K562 (cell line): ENCODE measurements at regions not wholly inside any gene's neighbourhood (a gene's known extent, or its start where the extent isn't known, plus 50 kb on each side); places are given as distances from the start of the nearest gene placed in this dataset.

Experiments used
- ATAC-seq: fragments of 200-7000 bp; cut with Tn5 transposase; 3 replicates; pipeline ENCODE4 v1.9.1; 2020; ENCODE audit warnings: moderate library complexity
- BruUV-seq: library from RNA; stranded (reverse); fragments of 400-500 nt; replicated peaks from 2 replicates; lab custom pipeline; 2021; lab: Mats Ljungman, UMichigan
- CTCF ChIA-PET: fragments of 300-600 bp; formaldehyde crosslinking; extraction: SDS; loops from one replicate; lab custom pipeline; 2021; ENCODE audit warnings: low intra/inter-chr PET ratio; lab: Yijun Ruan, JAX
- POLR2A ChIA-PET: fragments of 300-600, 350-650 bp; sonication (Branson Sonifier 250); formaldehyde crosslinking; extraction: SDS; loops from one replicate; lab custom pipeline; 2021; ENCODE audit warnings: antibody characterized with exemption, inconsistent platforms; lab: Yijun Ruan, JAX
- DNase-seq, 4 experiments: peaks; one replicate each; pipeline versions ENCODE4 v3.0.0 to v3.0.0-alpha.2; 2011 to 2018; ENCODE audit warnings: low spot score in 3 of 4, mixed read lengths in 3 of 4; ENCODE audit errors: extremely low read depth in 1 of 4
- FAIRE-seq: peaks from 2 replicates; lab custom pipeline; 2011; peaks lifted over from hg19 to GRCh38; lab: Jason Lieb, UNC
- H2AFZ ChIP-seq: 2 replicates; pipeline ENCODE4 v1.6.0; 2011; ENCODE audit warnings: low read depth, low read length, control low read depth, inconsistent platforms
- H3K27ac ChIP-seq: fragments of 200-600 bp; 3 replicates; pipeline ENCODE4 v1.8.0; 2011; ENCODE audit warnings: low read depth, mild to moderate bottlenecking, control low read depth, inconsistent platforms, low read length, moderate library complexity, mixed read lengths; ENCODE audit errors: extremely low read depth
- H3K27me3 ChIP-seq, 2 experiments: fragments of 300-600 bp in 1 of 2; 2 replicates in 1 of 2; 3 replicates in 1 of 2; pipeline versions ENCODE4 v1.6.0 to v1.8.0; 2011; ENCODE audit warnings: inconsistent platforms in 2 of 2, low read length in 2 of 2, mild to moderate bottlenecking in 1 of 2, mixed read lengths in 1 of 2, moderate library complexity in 1 of 2; ENCODE audit not compliant: control insufficient read depth in 2 of 2, insufficient read depth in 2 of 2
- H3K36me3 ChIP-seq: fragments of 300-600 bp; 3 replicates; pipeline ENCODE4 v1.8.0; 2011; ENCODE audit warnings: mild to moderate bottlenecking, low read length, inconsistent platforms; ENCODE audit not compliant: control insufficient read depth, insufficient read depth
- H3K4me1 ChIP-seq, 2 experiments: fragments of 200-600 bp in 1 of 2; replicated peaks in 1 of 2; 2 replicates in 1 of 2; 3 replicates in 1 of 2; pipeline versions ENCODE4 v1.5.1 to v1.8.0; 2011; ENCODE audit warnings: inconsistent platforms in 2 of 2, low read length in 2 of 2, mild to moderate bottlenecking in 1 of 2, mixed read lengths in 1 of 2, moderate library complexity in 1 of 2; ENCODE audit not compliant: control insufficient read depth in 2 of 2, insufficient read depth in 2 of 2
- H3K4me2 ChIP-seq: 2 replicates; pipeline ENCODE4 v1.6.1; 2011; ENCODE audit warnings: low read length, control low read depth, inconsistent platforms, mixed read lengths; ENCODE audit not compliant: insufficient read depth
- H3K4me3 ChIP-seq: fragments of 200-600 bp; sonication (generic), shearing (Covaris generic); 2 replicates; pipeline ENCODE4 v1.5.1; 2016; ENCODE audit warnings: control low read depth, inconsistent platforms
- H3K79me2 ChIP-seq: fragments of 200-600 bp; 3 replicates; pipeline ENCODE4 v1.8.0; 2011; ENCODE audit warnings: low read length, inconsistent platforms; ENCODE audit not compliant: control insufficient read depth, insufficient read depth
- H3K9ac ChIP-seq, 2 experiments: 2 replicates each; pipeline versions ENCODE4 v1.6.0 to v1.6.1; 2011; ENCODE audit warnings: low read depth in 2 of 2, low read length in 2 of 2, control low read depth in 1 of 2, inconsistent platforms in 1 of 2, mild to moderate bottlenecking in 1 of 2, mixed read lengths in 1 of 2; ENCODE audit not compliant: insufficient read depth in 1 of 2
- H3K9me1 ChIP-seq: one replicate; pipeline ENCODE4 v1.6.0; 2011; ENCODE audit warnings: inconsistent platforms, mild to moderate bottlenecking, low read length, moderate library complexity; ENCODE audit not compliant: control insufficient read depth, insufficient read depth
- H3K9me3 ChIP-seq: replicated peaks from 2 replicates; pipeline ENCODE4 v1.5.1; 2011; ENCODE audit warnings: low read depth, low read length, inconsistent platforms; ENCODE audit not compliant: control insufficient read depth, insufficient read depth
- H4K20me1 ChIP-seq: replicated peaks from 2 replicates; pipeline ENCODE4 v1.6.1; 2011; ENCODE audit warnings: low read length, inconsistent platforms, mixed read lengths; ENCODE audit not compliant: control insufficient read depth, insufficient read depth
- ZNF589 ChIP-seq: fragments of 200-800 bp; sonication (Bioruptor generic); IDR thresholded peaks from 2 replicates; pipeline ENCODE4 v1.6.1; 2016; ENCODE audit warnings: low read depth, missing genetic modification characterization, missing compliant biosample characterization
- WGBS: fragments of 100-300 bp; shearing (Covaris generic); methylation state at CpG from one replicate; pipeline ENCODE4 v1.1.6; 2016; ENCODE audit warnings: low coverage, mixed read lengths; ENCODE audit not compliant: insufficient coverage; ENCODE audit errors: missing lambda C conversion rate; 5-methylcytosine and 5-hydroxymethylcytosine counted together
- in situ Hi-C: fragments of 300-500 bp; cut with MboI; formaldehyde crosslinking; loops from 4 replicates; pipeline ENCODE4 v1.15.0; 2018; ENCODE audit warnings: inconsistent platforms, mixed read lengths
- intact Hi-C: fragments of 100-400 bp; cut with micrococcal nuclease; formaldehyde crosslinking; loops from 2 replicates; pipeline ENCODE4 v1.14.2; 2022
- TF ChIP-seq, protein P1 (sequence below): fragments of 450-650 bp; IDR thresholded peaks from 2 replicates; pipeline ENCODE4 v1.6.1; 2018; ENCODE audit not compliant: partially characterized antibody

DNA sequence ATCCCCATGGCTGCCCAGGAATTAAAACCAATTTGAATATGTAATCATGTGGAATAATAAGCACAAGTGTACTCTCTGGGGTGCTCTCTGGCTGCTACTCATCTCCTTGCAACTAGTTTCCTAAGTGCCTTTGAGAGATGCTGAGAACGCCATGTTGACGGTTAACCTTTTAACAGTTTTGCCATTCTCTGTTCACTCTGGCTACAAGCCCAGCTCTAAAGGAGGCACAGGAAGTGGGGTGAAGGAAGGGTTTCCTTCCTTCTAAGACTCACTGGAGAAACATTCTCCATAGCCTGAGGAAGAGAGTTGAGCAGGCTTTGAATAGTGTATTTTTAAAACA, 122.0 kb upstream of the ZC3H12C start:
- Histone ChIP-seq H3K9me1 (no peaks in the 10 kb centered on the region), H3K9ac (no peak overlapping the region), H3K27me3 (no peaks in the 10 kb centered on the region), H3K4me1 (no peaks in the 10 kb centered on the region; a peak in 1 of 5 replicates), H3K27ac (no peak overlapping the region), H3K36me3 (no peaks in the 10 kb centered on the region), H3K9me3 (no peaks in the 10 kb centered on the region; the same call in 1 of the 2 replicates), H3K79me2 (no peaks in the 10 kb centered on the region), H2AFZ (peak overlapping the region; percentile 15; the same call in 1 of the 2 replicates), H3K4me2 (no peak overlapping the region), H3K4me3 (no peak overlapping the region), H4K20me1 (no peaks in the 10 kb centered on the region)
- TF ChIP-seq, protein P1, sequence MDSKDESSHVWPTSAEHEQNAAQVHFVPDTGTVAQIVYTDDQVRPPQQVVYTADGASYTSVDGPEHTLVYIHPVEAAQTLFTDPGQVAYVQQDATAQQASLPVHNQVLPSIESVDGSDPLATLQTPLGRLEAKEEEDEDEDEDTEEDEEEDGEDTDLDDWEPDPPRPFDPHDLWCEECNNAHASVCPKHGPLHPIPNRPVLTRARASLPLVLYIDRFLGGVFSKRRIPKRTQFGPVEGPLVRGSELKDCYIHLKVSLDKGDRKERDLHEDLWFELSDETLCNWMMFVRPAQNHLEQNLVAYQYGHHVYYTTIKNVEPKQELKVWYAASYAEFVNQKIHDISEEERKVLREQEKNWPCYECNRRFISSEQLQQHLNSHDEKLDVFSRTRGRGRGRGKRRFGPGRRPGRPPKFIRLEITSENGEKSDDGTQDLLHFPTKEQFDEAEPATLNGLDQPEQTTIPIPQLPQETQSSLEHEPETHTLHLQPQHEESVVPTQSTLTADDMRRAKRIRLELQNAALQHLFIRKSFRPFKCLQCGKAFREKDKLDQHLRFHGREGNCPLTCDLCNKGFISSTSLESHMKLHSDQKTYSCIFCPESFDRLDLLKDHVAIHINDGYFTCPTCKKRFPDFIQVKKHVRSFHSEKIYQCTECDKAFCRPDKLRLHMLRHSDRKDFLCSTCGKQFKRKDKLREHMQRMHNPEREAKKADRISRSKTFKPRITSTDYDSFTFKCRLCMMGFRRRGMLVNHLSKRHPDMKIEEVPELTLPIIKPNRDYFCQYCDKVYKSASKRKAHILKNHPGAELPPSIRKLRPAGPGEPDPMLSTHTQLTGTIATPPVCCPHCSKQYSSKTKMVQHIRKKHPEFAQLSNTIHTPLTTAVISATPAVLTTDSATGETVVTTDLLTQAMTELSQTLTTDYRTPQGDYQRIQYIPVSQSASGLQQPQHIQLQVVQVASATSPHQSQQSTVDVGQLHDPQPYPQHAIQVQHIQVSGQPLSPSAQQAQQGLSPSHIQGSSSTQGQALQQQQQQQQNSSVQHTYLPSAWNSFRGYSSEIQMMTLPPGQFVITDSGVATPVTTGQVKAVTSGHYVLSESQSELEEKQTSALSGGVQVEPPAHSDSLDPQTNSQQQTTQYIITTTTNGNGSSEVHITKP, result no peak
- 0 out of 2 replicates have a peak, but pooled peaks have one; percentile 24 for TF ChIP-seq ZNF589
- ATAC-seq (no peak), FAIRE-seq (no peak), DNase-seq (no peak)
- 59% methylated on average over 2 of the region's 2 CpGs for whole genome bisulfite sequencing
- no TSS peak for BruUV-seq
- POLR2A ChIA-PET, result no interaction called here
- in situ Hi-C loops (loop anchor here (25.0 kb wide), 1 partner anchor 391 kb away; no protein-coding TSS in a partner anchor), intact Hi-C loops (loop anchor here (5.0 kb wide), 1 partner anchor 126 kb away; no protein-coding TSS in a partner anchor)
- CTCF ChIA-PET, result no interaction called here
